ENCODE measurements at regions not wholly inside any gene's neighbourhood (a gene's known extent, or its start where the extent isn't known, plus 50 kb on each side); places are given as distances from the start of the nearest gene placed in this dataset.

GRCh38 chr6:54706844-54707605 lies 139.5 kb upstream of the FAM83B start:
- no peak overlapping the region for H3K56ac ChIP-seq (ENCODE audit: insufficient read length, low read depth, low read length)
- H2BK5ac ChIP-seq (ENCODE audit: insufficient read length, low read length), result no peak overlapping the region
- peaks cover 23 to 29% of the 10 kb centered on the region in 2 experiments for H3K4me1 Mint-ChIP-seq
- H4K8ac ChIP-seq (replicated peaks; ENCODE audit: insufficient read length, low read depth, low read length), result no peak overlapping the region
- H3K23me2 ChIP-seq (ENCODE audit: insufficient read length, low read depth, low read length, poor library complexity, severe bottlenecking), result no peaks in the 10 kb centered on the region
- peak overlapping the region in 2 of 3 experiments; percentile 10 to 47; a peak in 1 of 7 replicates for H3K27ac Mint-ChIP-seq
- no peak overlapping the region for H2BK12ac ChIP-seq (ENCODE audit: insufficient read length, low read depth, low read length)
- no peak overlapping the region for H3T11ph ChIP-seq (ENCODE audit: low read length)
- no peak overlapping the region for H3K14ac ChIP-seq (ENCODE audit: insufficient read depth, low read length)
- no peak overlapping the region for H3K4me2 ChIP-seq (ENCODE audit: insufficient read depth, insufficient read length, low read length)
- no peak overlapping the region for H2BK20ac ChIP-seq (ENCODE audit: low read depth, low read length, poor library complexity, severe bottlenecking)
- H2AFZ ChIP-seq (ENCODE audit: low read length), result no peak overlapping the region
- no peaks in the 10 kb centered on the region for H3K27me3 ChIP-seq (ENCODE audit: insufficient read depth, low read length)
- H2BK120ac ChIP-seq (ENCODE audit: low read depth, low read length, poor library complexity, severe bottlenecking), result no peak overlapping the region
- H2BK15ac ChIP-seq (ENCODE audit: low read depth, low read length), result no peak overlapping the region
- H3K27me3 Mint-ChIP-seq (ENCODE audit: low read depth), result no peaks in the 10 kb centered on the region
- no peak overlapping the region for H4K5ac ChIP-seq (ENCODE audit: insufficient read length, low read depth, low read length)
- no peak overlapping the region for H3K27ac ChIP-seq (ENCODE audit: insufficient read length, low read depth, low read length)
- no peak overlapping the region for H3K4ac ChIP-seq (ENCODE audit: low read depth, low read length)
- H3K4me3 Mint-ChIP-seq, result no peak overlapping the region
- no peak overlapping the region for H3K23ac ChIP-seq (ENCODE audit: insufficient read length, low read depth, low read length)
- H3K9me3 ChIP-seq (ENCODE audit: control insufficient read depth, low read depth, low read length), result no peaks in the 10 kb centered on the region
- no CpG with 5 or more reads among the region's 4 CpGs for whole genome bisulfite sequencing (ENCODE audit: extremely low coverage, insufficient read length, low lambda C conversion rate)
- no peak overlapping the region for H3K9ac ChIP-seq (ENCODE audit: extremely low read depth, insufficient read length, low read length)
- H3K18ac ChIP-seq (ENCODE audit: insufficient read length, low read depth, low read length), result no peak overlapping the region
- H3K79me1 ChIP-seq (ENCODE audit: insufficient read depth, low read depth, low read length, poor library complexity, severe bottlenecking), result no peaks in the 10 kb centered on the region
- peaks cover 0 to 1% (median 0%) of the 10 kb centered on the region in 3 experiments; a peak in 1 of 7 replicates for H3K36me3 Mint-ChIP-seq (ENCODE audit: insufficient read depth in 1 of 3, low read depth in 3 of 3)
- no peak for TF ChIP-seq CTCF (conservative IDR thresholded peaks at IDR 0.05)
- no peak for DNase-seq
- H3K4me1 ChIP-seq (ENCODE audit: insufficient read depth, low read length), result no peaks in the 10 kb centered on the region
- no peaks in the 10 kb centered on the region for H3K9me3 Mint-ChIP-seq
- H2AK5ac ChIP-seq (ENCODE audit: insufficient read length, low read length), result no peak overlapping the region
- no peaks in the 10 kb centered on the region for H3K79me2 ChIP-seq (ENCODE audit: insufficient read depth, low read length)
- H4K91ac ChIP-seq (ENCODE audit: insufficient read length, low read depth, low read length), result no peak overlapping the region
- no peaks in the 10 kb centered on the region for H4K20me1 ChIP-seq (ENCODE audit: control insufficient read depth, insufficient read depth, insufficient read length)

Measured in H9 (cell line).